Memory B cell (primary cell): ENCODE measurements at regions not wholly inside any gene's neighbourhood (a gene's known extent, or its start where the extent isn't known, plus 50 kb on each side); places are given as distances from the start of the nearest gene placed in this dataset.

Experiments
- ATAC-seq: fragments of 150-1000 bp; cut with Tn5 transposase; 2 replicates; pipeline ENCODE4 v1.10.0; 2021; ENCODE audit warnings: low read depth, mild to moderate bottlenecking, moderate library complexity
- DNase-seq, 2 donors: peaks; one replicate each; pipeline ENCODE4 v3.0.0; 2022; ENCODE audit warnings: low spot score in 2 of 2
- H3K27ac Mint-ChIP-seq: one replicate; pipeline ENCODE4 v1.8.0; 2022; ENCODE audit warnings: mild to moderate bottlenecking, moderate library complexity, mixed read lengths
- H3K27me3 Mint-ChIP-seq: one replicate; pipeline ENCODE4 v1.8.0; 2022; ENCODE audit warnings: mixed read lengths
- H3K36me3 Mint-ChIP-seq: one replicate; pipeline ENCODE4 v1.8.0; 2022; ENCODE audit warnings: mild to moderate bottlenecking, mixed read lengths
- H3K4me1 Mint-ChIP-seq: one replicate; pipeline ENCODE4 v1.8.0; 2022; ENCODE audit warnings: mixed read lengths
- H3K4me3 Mint-ChIP-seq: one replicate; pipeline ENCODE4 v1.8.0; 2022; ENCODE audit warnings: mild to moderate bottlenecking, moderate library complexity, mixed read lengths
- H3K9me3 Mint-ChIP-seq: one replicate; pipeline ENCODE4 v1.8.0; 2022; ENCODE audit warnings: mixed read lengths

DNA sequence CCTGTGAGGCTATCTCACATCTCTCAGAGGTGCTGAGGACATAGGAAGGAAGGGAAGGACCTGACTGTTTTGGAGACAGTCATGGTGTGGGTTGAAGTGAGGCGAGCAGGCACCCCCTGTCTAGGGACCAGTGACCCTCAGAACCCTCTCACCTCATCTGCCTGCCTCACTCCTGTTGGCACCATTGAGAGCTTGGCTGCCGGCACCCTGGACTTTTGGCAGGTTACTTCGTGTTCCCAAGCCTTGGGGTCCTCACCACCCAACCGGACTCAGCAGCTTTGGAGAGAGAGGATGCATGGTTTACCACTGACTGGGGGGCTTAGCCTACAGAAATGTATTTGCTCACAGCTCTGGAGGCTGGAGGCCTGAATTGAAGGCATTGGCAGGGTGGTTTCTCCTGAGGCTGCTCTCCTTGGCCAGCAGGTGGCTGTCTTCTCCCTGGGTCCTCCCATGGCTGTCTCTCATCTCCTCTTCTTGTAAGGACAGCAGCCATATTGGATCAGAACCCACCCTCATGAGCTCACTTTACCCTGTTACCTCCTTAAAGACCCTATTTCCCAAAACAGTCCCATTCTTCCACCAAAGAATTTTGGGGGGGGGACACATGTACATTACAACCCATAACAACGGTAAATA lies 142.0 kb downstream of the TSN start:
- no peak overlapping the region for H3K27ac Mint-ChIP-seq
- no peaks in the 10 kb centered on the region for H3K4me1 Mint-ChIP-seq
- H3K4me3 Mint-ChIP-seq = no peak overlapping the region
- H3K27me3 Mint-ChIP-seq = peaks cover 6% of the 10 kb centered on the region
- no peaks in the 10 kb centered on the region for H3K9me3 Mint-ChIP-seq
- ATAC-seq (no peak), DNase-seq (no peak)
- H3K36me3 Mint-ChIP-seq = no peaks in the 10 kb centered on the region

DNA sequence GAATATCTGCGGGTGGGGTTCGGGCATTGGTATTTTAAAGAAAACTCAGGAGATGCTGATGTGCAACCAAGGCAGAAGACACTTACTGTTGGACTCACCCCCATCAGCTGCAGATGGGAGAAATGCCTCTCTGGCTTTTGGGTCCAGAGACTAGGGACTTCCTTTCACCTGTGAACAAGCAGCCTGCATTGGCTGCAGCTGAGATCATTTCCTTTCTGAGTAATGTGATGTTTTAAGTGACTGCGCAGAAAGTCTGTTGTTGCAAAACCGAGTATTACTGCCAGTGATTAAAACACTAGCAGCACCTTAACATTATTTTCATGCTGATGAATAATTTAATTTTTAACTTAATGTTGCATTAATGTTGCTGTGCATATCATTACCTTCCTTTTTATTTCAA lies 143.0 kb downstream of the TSN start:
- DNase-seq = no peak
- Mint-ChIP-seq H3K4me1 (no peaks in the 10 kb centered on the region), H3K36me3 (no peaks in the 10 kb centered on the region)

DNA sequence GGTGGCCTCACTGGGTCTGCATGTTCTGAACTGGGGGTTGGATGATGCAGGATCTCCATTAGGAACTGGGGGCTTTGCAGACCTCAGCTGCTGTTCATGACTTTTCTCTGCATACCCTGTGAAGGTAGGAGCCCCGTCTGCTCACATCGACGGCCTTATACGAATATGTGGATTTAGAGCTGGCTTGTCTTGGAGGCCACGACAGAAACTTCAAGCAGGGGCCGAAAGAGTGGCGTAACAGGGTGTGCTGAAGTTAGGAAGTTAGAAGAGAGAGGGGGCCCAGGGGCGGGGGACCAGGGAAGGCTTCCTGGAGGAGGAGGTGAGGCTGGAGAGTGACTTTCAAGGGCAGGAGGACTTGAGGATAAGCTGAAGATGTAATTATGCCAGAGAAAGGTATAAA lies 144.9 kb downstream of the TSN start:
- Mint-ChIP-seq H3K27me3 (peaks cover 6% of the 10 kb centered on the region), H3K36me3 (no peaks in the 10 kb centered on the region), H3K4me1 (no peaks in the 10 kb centered on the region), H3K9me3 (no peaks in the 10 kb centered on the region), H3K27ac (no peak overlapping the region), H3K4me3 (no peak overlapping the region)
- ATAC-seq (no peak), DNase-seq (no peak)

More for the DNA sequence above, 143.0 kb downstream of the TSN start:
- no peak for ATAC-seq
- Mint-ChIP-seq H3K27ac (no peak overlapping the region), H3K9me3 (no peaks in the 10 kb centered on the region), H3K4me3 (no peak overlapping the region), H3K27me3 (peaks cover 6% of the 10 kb centered on the region)

DNA sequence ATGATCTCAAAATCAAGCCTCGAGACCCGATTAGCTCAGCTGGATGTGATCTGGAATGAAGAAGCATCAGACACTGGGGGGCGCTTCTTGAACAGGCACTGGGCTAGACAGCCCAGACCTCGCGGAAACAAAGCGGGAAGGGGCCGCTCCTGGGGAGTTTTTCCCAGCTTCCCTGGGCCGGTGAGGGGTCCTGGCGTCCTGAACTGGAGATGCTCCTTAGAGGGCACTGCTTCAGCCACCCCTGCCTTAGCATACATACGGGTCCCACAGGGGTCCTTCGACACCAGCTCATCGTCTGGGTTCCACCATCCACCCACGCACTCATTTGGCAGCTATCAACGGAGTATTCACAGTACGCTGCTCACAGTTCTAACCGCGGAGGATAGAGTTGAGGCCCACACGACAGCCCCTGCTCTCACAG lies 146.7 kb downstream of the TSN start:
- H3K9me3 Mint-ChIP-seq = no peaks in the 10 kb centered on the region
- no peaks in the 10 kb centered on the region for H3K36me3 Mint-ChIP-seq
- peak overlapping the region; percentile 13 for H3K27ac Mint-ChIP-seq
- DNase-seq = no peak
- no peaks in the 10 kb centered on the region for H3K27me3 Mint-ChIP-seq
- H3K4me3 Mint-ChIP-seq = peak overlapping the region; percentile 76
- no peaks in the 10 kb centered on the region for H3K4me1 Mint-ChIP-seq
- peak; percentile 51 for ATAC-seq

DNA sequence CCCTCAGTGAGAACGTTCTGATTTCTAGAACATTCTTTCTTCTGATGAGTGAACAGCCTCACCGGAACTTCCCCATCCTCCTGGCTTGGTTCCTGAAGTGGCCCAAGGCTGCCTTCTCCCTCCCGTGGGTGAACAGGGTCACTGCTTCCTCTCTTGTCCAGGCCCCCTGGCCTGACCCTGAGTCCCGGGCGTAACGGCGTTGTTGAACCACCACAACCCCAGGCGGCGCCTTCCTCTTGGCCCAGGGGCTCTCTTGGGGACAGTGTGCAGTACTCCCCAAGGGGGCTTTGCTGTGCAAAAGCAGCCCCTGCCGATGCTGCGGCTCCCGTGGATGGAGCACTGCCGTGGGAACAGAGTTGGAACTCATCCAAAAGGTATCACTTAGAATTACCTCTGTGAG lies 147.2 kb downstream of the TSN start:
- H3K4me1 Mint-ChIP-seq = no peaks in the 10 kb centered on the region
- H3K27ac Mint-ChIP-seq = peak overlapping the region; percentile 13
- peak; percentile 17 for ATAC-seq
- DNase-seq = no peak
- peak overlapping the region; percentile 76 for H3K4me3 Mint-ChIP-seq
- H3K9me3 Mint-ChIP-seq = no peaks in the 10 kb centered on the region
- no peaks in the 10 kb centered on the region for H3K27me3 Mint-ChIP-seq
- no peaks in the 10 kb centered on the region for H3K36me3 Mint-ChIP-seq

GRCh38 chr2:121903037-121903689 lies 147.7 kb downstream of the TSN start:
- Mint-ChIP-seq H3K4me1 (no peaks in the 10 kb centered on the region), H3K27ac (no peak overlapping the region), H3K4me3 (peak overlapping the region; percentile 76), H3K9me3 (no peaks in the 10 kb centered on the region), H3K36me3 (no peaks in the 10 kb centered on the region), H3K27me3 (no peaks in the 10 kb centered on the region)
- ATAC-seq = no peak
- no peak for DNase-seq

GRCh38 chr2:121904656-121905055 lies 149.2 kb downstream of the TSN start:
- Mint-ChIP-seq H3K36me3 (no peaks in the 10 kb centered on the region), H3K27me3 (no peaks in the 10 kb centered on the region), H3K4me1 (no peaks in the 10 kb centered on the region), H3K9me3 (no peaks in the 10 kb centered on the region), H3K4me3 (no peak overlapping the region), H3K27ac (no peak overlapping the region)
- DNase-seq = no peak
- ATAC-seq = no peak

DNA sequence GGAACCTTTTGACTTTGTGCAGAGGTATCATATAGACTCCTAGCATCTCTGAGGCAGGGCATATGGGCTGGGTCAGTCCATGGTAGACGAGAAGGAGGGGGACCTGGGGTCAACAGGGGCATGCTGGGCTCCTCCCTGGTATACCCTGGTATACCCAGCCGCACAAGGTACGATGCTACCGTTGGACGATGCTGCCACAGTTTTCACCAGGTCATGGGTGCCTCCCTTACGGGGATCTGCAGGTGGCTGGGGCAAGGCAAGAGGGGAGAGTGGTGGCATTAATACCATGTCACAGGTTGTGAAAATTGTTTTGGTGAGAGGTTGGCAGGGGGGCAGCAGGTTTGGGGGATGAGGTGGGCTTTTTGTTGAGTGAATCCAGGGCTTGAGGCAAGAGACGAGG lies 149.8 kb downstream of the TSN start:
- DNase-seq = no peak
- Mint-ChIP-seq H3K4me1 (no peaks in the 10 kb centered on the region), H3K27me3 (no peaks in the 10 kb centered on the region), H3K36me3 (no peaks in the 10 kb centered on the region), H3K27ac (no peak overlapping the region), H3K9me3 (no peaks in the 10 kb centered on the region), H3K4me3 (no peak overlapping the region)
- no peak for ATAC-seq

GRCh38 chr2:121906170-121906569 lies 150.7 kb downstream of the TSN start:
- H3K4me3 Mint-ChIP-seq = no peak overlapping the region
- no peaks in the 10 kb centered on the region for H3K4me1 Mint-ChIP-seq
- no peaks in the 10 kb centered on the region for H3K27me3 Mint-ChIP-seq
- DNase-seq (no peak), ATAC-seq (no peak)
- no peaks in the 10 kb centered on the region for H3K36me3 Mint-ChIP-seq
- no peaks in the 10 kb centered on the region for H3K9me3 Mint-ChIP-seq
- H3K27ac Mint-ChIP-seq = no peak overlapping the region

- Mint-ChIP-seq H3K36me3 (no peaks in the 10 kb centered on the region), H3K27ac (no peak overlapping the region), H3K9me3 (no peaks in the 10 kb centered on the region), H3K4me3 (no peak overlapping the region), H3K4me1 (no peaks in the 10 kb centered on the region), H3K27me3 (no peaks in the 10 kb centered on the region)
- ATAC-seq (no peak), DNase-seq (no peak)
Measured at GRCh38 chr2:121907928-121908327, 152.5 kb downstream of the TSN start.

GRCh38 chr2:121910139-121910538 lies 154.7 kb downstream of the TSN start:
- no peak for DNase-seq
- no peaks in the 10 kb centered on the region for H3K36me3 Mint-ChIP-seq
- H3K4me3 Mint-ChIP-seq = no peak overlapping the region
- no peaks in the 10 kb centered on the region for H3K4me1 Mint-ChIP-seq
- no peaks in the 10 kb centered on the region for H3K9me3 Mint-ChIP-seq
- no peaks in the 10 kb centered on the region for H3K27me3 Mint-ChIP-seq
- ATAC-seq = no peak
- no peak overlapping the region for H3K27ac Mint-ChIP-seq

DNA sequence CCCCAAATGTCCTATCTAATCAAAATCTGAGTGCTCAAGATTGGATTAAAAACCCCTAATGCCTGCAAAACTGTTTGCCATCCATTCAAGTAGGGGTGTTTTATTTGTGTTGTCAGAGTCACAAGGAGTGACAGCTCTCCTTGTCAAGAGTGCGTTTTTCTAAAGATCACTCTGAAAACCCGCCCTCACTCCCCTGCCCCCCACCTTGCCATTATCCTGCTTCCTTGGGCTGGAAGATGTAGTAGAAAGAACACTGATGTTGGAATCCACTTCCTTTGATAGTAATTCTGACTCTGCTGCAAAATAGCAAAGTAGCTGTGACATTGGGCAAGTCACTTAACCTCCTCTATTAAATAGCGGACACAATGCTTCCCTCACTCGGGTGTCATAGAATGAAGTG lies 155.6 kb downstream of the TSN start:
- ATAC-seq = no peak
- Mint-ChIP-seq H3K27me3 (no peaks in the 10 kb centered on the region), H3K4me3 (no peak overlapping the region), H3K9me3 (no peaks in the 10 kb centered on the region), H3K27ac (no peak overlapping the region), H3K4me1 (no peaks in the 10 kb centered on the region), H3K36me3 (no peaks in the 10 kb centered on the region)
- DNase-seq = no peak

DNA sequence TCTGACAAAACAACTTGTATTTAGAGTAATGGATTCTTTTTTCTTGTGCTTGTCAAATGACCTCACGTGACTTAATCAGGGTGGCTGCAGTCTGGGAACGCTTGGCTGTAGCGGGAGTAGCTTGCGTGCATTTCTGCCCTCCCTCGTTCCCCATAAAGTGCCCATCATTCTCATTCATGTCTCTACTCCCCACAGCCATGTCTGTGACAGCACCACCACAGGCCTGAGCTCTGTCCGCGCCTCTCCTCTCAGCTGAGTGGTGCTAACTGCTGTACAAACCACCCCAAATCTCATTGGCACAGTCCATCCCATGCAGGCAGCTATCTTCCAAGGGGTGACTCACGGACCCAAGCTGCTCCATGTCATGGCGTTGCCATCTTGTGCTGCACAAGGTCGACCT lies 161.7 kb downstream of the TSN start:
- ATAC-seq = no peak
- H3K4me1 Mint-ChIP-seq = no peaks in the 10 kb centered on the region

GRCh38 chr2:121918231-121918630 lies 162.8 kb downstream of the TSN start:
- ATAC-seq = no peak
- H3K9me3 Mint-ChIP-seq = peaks cover 4% of the 10 kb centered on the region
- H3K27me3 Mint-ChIP-seq = peaks cover 2% of the 10 kb centered on the region
- DNase-seq = no peak
- H3K4me3 Mint-ChIP-seq = no peak overlapping the region
- no peaks in the 10 kb centered on the region for H3K36me3 Mint-ChIP-seq
- no peaks in the 10 kb centered on the region for H3K4me1 Mint-ChIP-seq
- no peak overlapping the region for H3K27ac Mint-ChIP-seq

More for the DNA sequence above, 161.7 kb downstream of the TSN start:
- H3K9me3 Mint-ChIP-seq = peaks cover 1% of the 10 kb centered on the region
- no peaks in the 10 kb centered on the region for H3K36me3 Mint-ChIP-seq
- H3K4me3 Mint-ChIP-seq = no peak overlapping the region
- H3K27me3 Mint-ChIP-seq = peaks cover 2% of the 10 kb centered on the region
- no peak overlapping the region for H3K27ac Mint-ChIP-seq
- DNase-seq = no peak

DNA sequence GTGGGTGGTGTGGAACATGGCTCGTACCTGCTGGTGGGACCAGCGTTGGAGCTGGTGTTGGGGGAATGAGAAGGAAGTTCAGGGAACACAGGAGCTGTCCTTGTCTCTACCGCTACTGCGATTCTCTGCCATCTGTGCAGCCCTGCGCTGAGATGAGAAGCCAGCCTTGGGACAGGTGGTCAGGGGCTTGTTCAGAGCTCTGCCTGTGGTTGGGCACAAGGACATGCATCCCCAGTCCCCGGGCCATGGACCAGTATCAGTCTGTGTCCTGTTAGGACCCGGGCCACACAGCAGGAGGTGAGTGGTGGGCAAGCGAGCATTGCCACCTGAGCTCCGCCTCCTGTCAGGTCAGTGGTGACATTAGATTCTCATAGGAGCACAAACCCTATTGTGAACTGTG lies 164.4 kb downstream of the TSN start:
- Mint-ChIP-seq H3K9me3 (peaks cover 9% of the 10 kb centered on the region), H3K4me1 (no peaks in the 10 kb centered on the region), H3K27me3 (peaks cover 2% of the 10 kb centered on the region), H3K36me3 (no peaks in the 10 kb centered on the region), H3K4me3 (no peak overlapping the region), H3K27ac (no peak overlapping the region)
- DNase-seq (no peak), ATAC-seq (no peak)
